ENCODE measurements at regions not wholly inside any gene's neighbourhood (a gene's known extent, or its start where the extent isn't known, plus 50 kb on each side); places are given as distances from the start of the nearest gene placed in this dataset.

- TF ChIP-seq CTCF (IDR thresholded peaks at IDR 0.05) (no peak), POLR2A (IDR thresholded peaks at IDR 0.05) (no peak)
Observed at GRCh38 chr18:39702888-39703287, 2137.3 kb upstream of the CELF4 start.
